22Rv1 (cell line): ENCODE measurements at regions not wholly inside any gene's neighbourhood (a gene's known extent, or its start where the extent isn't known, plus 50 kb on each side); places are given as distances from the start of the nearest gene placed in this dataset.

Experiments used
- CTCF ChIP-seq: fragments of 450-650 bp; IDR thresholded peaks from 2 replicates; pipeline ENCODE4 v1.5.1; 2017; ENCODE audit warnings: mild to moderate bottlenecking
- ZFX ChIP-seq: fragments of 450-650 bp; IDR thresholded peaks from 2 replicates; pipeline ENCODE4 v1.6.1; 2017; ENCODE audit warnings: antibody characterized with exemption, borderline replicate concordance

GRCh38 chr4:56235725-56236124, 151.6 kb downstream of the AASDH start:
- TF ChIP-seq CTCF (no peak), ZFX (no peak)
